H9 (cell line): ENCODE measurements at regions not wholly inside any gene's neighbourhood (a gene's known extent, or its start where the extent isn't known, plus 50 kb on each side); places are given as distances from the start of the nearest gene placed in this dataset.

Experiments used
- DNase-seq: peaks from one replicate; pipeline ENCODE4 v3.0.0-alpha.2; 2017
- H2AFZ ChIP-seq: one replicate; pipeline ENCODE4 v1.6.1; 2013; ENCODE audit warnings: mild to moderate bottlenecking, low read length, control low read depth, moderate library complexity
- H2AK5ac ChIP-seq: 2 replicates; pipeline ENCODE4 v1.6.1; 2013; ENCODE audit warnings: low read length, control low read depth, mixed read lengths; ENCODE audit not compliant: insufficient read length
- H2BK120ac ChIP-seq: one replicate; pipeline ENCODE4 v1.6.1; 2013; ENCODE audit warnings: low read depth, mild to moderate bottlenecking, low read length, control low read depth, inconsistent platforms; ENCODE audit not compliant: poor library complexity, severe bottlenecking
- H2BK12ac ChIP-seq: 2 replicates; pipeline ENCODE4 v1.6.1; 2013; ENCODE audit warnings: low read length, control low read depth, mixed read lengths, low read depth; ENCODE audit not compliant: insufficient read length
- H2BK15ac ChIP-seq: 2 replicates; pipeline ENCODE4 v1.6.1; 2013; ENCODE audit warnings: low read depth, low read length, control low read depth
- H2BK20ac ChIP-seq: one replicate; pipeline ENCODE4 v1.6.1; 2013; ENCODE audit warnings: low read depth, mild to moderate bottlenecking, low read length, control low read depth, inconsistent platforms; ENCODE audit not compliant: poor library complexity, severe bottlenecking
- H2BK5ac ChIP-seq: 2 replicates; pipeline ENCODE4 v1.6.1; 2013; ENCODE audit warnings: low read length, control low read depth, mixed read lengths; ENCODE audit not compliant: insufficient read length
- H3K14ac ChIP-seq: 2 replicates; pipeline ENCODE4 v1.6.1; 2013; ENCODE audit warnings: low read length, control low read depth; ENCODE audit not compliant: insufficient read depth
- H3K18ac ChIP-seq: 2 replicates; pipeline ENCODE4 v1.6.1; 2013; ENCODE audit warnings: low read depth, mild to moderate bottlenecking, mixed read lengths, low read length, control low read depth; ENCODE audit not compliant: insufficient read length
- H3K23ac ChIP-seq: 2 replicates; pipeline ENCODE4 v1.6.1; 2013; ENCODE audit warnings: low read length, control low read depth, mixed read lengths, low read depth; ENCODE audit not compliant: insufficient read length
- H3K23me2 ChIP-seq: 2 replicates; pipeline ENCODE4 v1.6.1; 2013; ENCODE audit warnings: low read depth, mild to moderate bottlenecking, mixed read lengths, low read length, control low read depth; ENCODE audit not compliant: insufficient read length, poor library complexity, severe bottlenecking
- H3K27ac ChIP-seq: 2 replicates; pipeline ENCODE4 v1.5.1; 2013; ENCODE audit warnings: low read length, control low read depth, mixed read lengths, low read depth; ENCODE audit not compliant: insufficient read length
- H3K27me3 ChIP-seq: 2 replicates; pipeline ENCODE4 v1.6.1; 2013; ENCODE audit warnings: low read length, control low read depth, inconsistent platforms; ENCODE audit not compliant: insufficient read depth
- H3K4ac ChIP-seq: 2 replicates; pipeline ENCODE4 v1.6.1; 2013; ENCODE audit warnings: low read depth, mild to moderate bottlenecking, control low read depth, inconsistent platforms, low read length, moderate library complexity
- H3K4me1 ChIP-seq: 2 replicates; pipeline ENCODE4 v1.6.1; 2013; ENCODE audit warnings: low read length, control low read depth, inconsistent platforms; ENCODE audit not compliant: insufficient read depth
- H3K4me2 ChIP-seq: 2 replicates; pipeline ENCODE4 v1.6.1; 2013; ENCODE audit warnings: low read length, control low read depth, mixed read lengths; ENCODE audit not compliant: insufficient read length, insufficient read depth
- H3K56ac ChIP-seq: 2 replicates; pipeline ENCODE4 v1.6.1; 2013; ENCODE audit warnings: low read depth, mild to moderate bottlenecking, mixed read lengths, low read length, control low read depth; ENCODE audit not compliant: insufficient read length
- H3K79me1 ChIP-seq: 2 replicates; pipeline ENCODE4 v1.6.1; 2013; ENCODE audit warnings: low read depth, mild to moderate bottlenecking, moderate library complexity, low read length, control low read depth, inconsistent platforms; ENCODE audit not compliant: insufficient read depth, poor library complexity, severe bottlenecking
- H3K79me2 ChIP-seq: 2 replicates; pipeline ENCODE4 v1.6.1; 2013; ENCODE audit warnings: low read length, control low read depth, inconsistent platforms; ENCODE audit not compliant: insufficient read depth
- H3K9ac ChIP-seq: 2 replicates; pipeline ENCODE4 v1.6.1; 2013; ENCODE audit warnings: low read length, control low read depth, mixed read lengths; ENCODE audit not compliant: insufficient read length; ENCODE audit errors: extremely low read depth
- H3K9me3 ChIP-seq: one replicate; pipeline ENCODE4 v1.6.1; 2013; ENCODE audit warnings: low read depth, low read length, inconsistent platforms; ENCODE audit not compliant: control insufficient read depth
- H3T11ph ChIP-seq: one replicate; pipeline ENCODE4 v1.6.1; 2013; ENCODE audit warnings: mild to moderate bottlenecking, low read length, control low read depth, inconsistent platforms
- H4K20me1 ChIP-seq: one replicate; pipeline ENCODE4 v1.6.1; 2013; ENCODE audit not compliant: control insufficient read depth, insufficient read length, insufficient read depth
- H4K5ac ChIP-seq: 2 replicates; pipeline ENCODE4 v1.6.1; 2013; ENCODE audit warnings: low read depth, mild to moderate bottlenecking, mixed read lengths, low read length, control low read depth; ENCODE audit not compliant: insufficient read length
- H4K8ac ChIP-seq: replicated peaks from 2 replicates; pipeline ENCODE4 v1.6.1; 2013; ENCODE audit warnings: low read length, control low read depth, mixed read lengths, low read depth; ENCODE audit not compliant: insufficient read length
- H4K91ac ChIP-seq: 2 replicates; pipeline ENCODE4 v1.6.1; 2013; ENCODE audit warnings: low read depth, mild to moderate bottlenecking, moderate library complexity, mixed read lengths, low read length, control low read depth; ENCODE audit not compliant: insufficient read length
- H3K27ac Mint-ChIP-seq, 3 experiments: 2 replicates in 2 of 3; 3 replicates in 1 of 3; pipeline ENCODE4 v1.8.0; 2020 to 2021; ENCODE audit warnings: mixed read lengths in 3 of 3, mild to moderate bottlenecking in 1 of 3, moderate library complexity in 1 of 3
- H3K27me3 Mint-ChIP-seq: 2 replicates; pipeline ENCODE4 v1.8.0; 2021; ENCODE audit warnings: low read depth, mild to moderate bottlenecking, moderate library complexity, mixed read lengths
- H3K36me3 Mint-ChIP-seq, 3 experiments: 2 replicates in 2 of 3; 3 replicates in 1 of 3; pipeline ENCODE4 v1.8.0; 2020 to 2021; ENCODE audit warnings: low read depth in 3 of 3, mixed read lengths in 3 of 3; ENCODE audit not compliant: insufficient read depth in 1 of 3
- H3K4me1 Mint-ChIP-seq, 2 experiments: 2 replicates each; pipeline ENCODE4 v1.8.0; 2020; ENCODE audit warnings: mixed read lengths in 2 of 2
- H3K4me3 Mint-ChIP-seq, 2 experiments: 2 replicates in 1 of 2; 3 replicates in 1 of 2; pipeline ENCODE4 v1.8.0; 2020 to 2021; ENCODE audit warnings: mild to moderate bottlenecking in 2 of 2, mixed read lengths in 2 of 2, moderate library complexity in 1 of 2
- H3K9me3 Mint-ChIP-seq, 2 experiments: 2 replicates in 1 of 2; 3 replicates in 1 of 2; pipeline ENCODE4 v1.8.0; 2020; ENCODE audit warnings: mild to moderate bottlenecking in 2 of 2, mixed read lengths in 2 of 2, moderate library complexity in 1 of 2
- WGBS: extraction: QIAGEN DNeasy Blood & Tissue Kit; methylation state at CpG from one replicate; pipeline ENCODE4 v1.1.7; 2013; ENCODE audit warnings: missing lambda C conversion rate, low lambda C conversion rate, mixed read lengths; ENCODE audit not compliant: insufficient read length; ENCODE audit errors: extremely low coverage; 5-methylcytosine and 5-hydroxymethylcytosine counted together
- TF ChIP-seq, protein P1 (sequence below): fragments of 200-600 bp; sonication (generic); conservative IDR thresholded peaks from 3 replicates; pipeline ENCODE4 v1.8.0; 2021; ENCODE audit warnings: antibody characterized with exemption, mild to moderate bottlenecking

DNA sequence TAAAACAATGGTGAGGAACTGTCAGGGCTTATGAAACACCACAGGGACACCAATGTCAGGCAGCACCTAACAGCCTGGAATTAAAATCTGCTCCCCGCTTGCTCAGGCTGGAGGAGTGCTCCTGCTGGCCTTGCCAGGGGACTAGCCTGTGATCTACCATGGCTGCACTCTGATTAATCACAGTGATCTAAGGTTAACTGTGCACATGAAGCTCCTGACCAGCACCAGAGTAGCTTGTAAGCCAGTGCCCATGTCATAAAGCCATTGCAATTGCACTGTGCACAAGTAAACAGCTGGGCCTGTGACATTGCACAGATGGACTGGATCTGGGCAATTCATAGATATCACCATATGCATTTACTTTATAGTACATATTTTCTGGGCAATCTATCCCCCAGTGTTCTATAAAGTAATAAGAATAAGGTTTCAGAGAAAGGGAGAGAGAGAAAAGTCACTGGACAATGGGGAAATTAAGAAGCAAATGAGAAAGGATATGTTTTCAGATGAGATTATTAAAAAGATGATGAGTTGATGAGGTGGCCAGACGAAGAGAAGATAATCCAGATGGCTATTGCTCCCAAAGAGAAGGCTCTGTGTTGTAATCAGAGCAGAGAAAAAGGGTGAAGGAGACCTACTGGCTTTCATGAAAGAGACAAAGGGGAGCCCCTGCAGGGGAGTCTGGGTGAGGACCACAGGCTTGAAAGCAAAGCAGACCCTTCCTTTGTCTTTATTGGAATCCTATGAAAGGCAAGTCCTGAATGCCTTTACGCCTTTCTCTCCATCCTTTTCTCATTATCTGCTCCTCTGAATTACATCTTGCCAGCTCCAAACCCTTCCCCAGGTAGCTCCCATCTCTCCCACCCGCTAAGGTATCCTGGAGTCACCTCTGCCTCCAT is 145.8 kb downstream of the SLC38A6 start:
- peaks cover 2 to 4% (median 3%) of the 10 kb centered on the region in 3 experiments; a peak in 4 of 7 replicates for H3K36me3 Mint-ChIP-seq
- no peak overlapping the region for H3K4me2 ChIP-seq

More for the DNA sequence above, 145.8 kb downstream of the SLC38A6 start:
- Histone ChIP-seq H3K56ac (no peak overlapping the region), H4K8ac (no peak overlapping the region), H3K23ac (no peak overlapping the region), H3K79me2 (no peaks in the 10 kb centered on the region), H3K18ac (no peak overlapping the region), H3K79me1 (no peaks in the 10 kb centered on the region), H4K5ac (no peak overlapping the region), H2BK120ac (no peak overlapping the region), H3K4me1 (no peaks in the 10 kb centered on the region; the same call in 1 of the 2 replicates), H2AK5ac (no peak overlapping the region), H3K9ac (no peak overlapping the region), H3K23me2 (no peaks in the 10 kb centered on the region), H2AFZ (no peak overlapping the region), H3K27me3 (no peaks in the 10 kb centered on the region), H3T11ph (no peak overlapping the region), H3K14ac (no peak overlapping the region), H4K91ac (no peak overlapping the region), H3K4ac (no peak overlapping the region), H3K27ac (no peak overlapping the region), H2BK5ac (no peak overlapping the region), H4K20me1 (no peaks in the 10 kb centered on the region), H2BK15ac (no peak overlapping the region), H2BK20ac (no peak overlapping the region), H3K9me3 (peaks cover 6% of the 10 kb centered on the region), H2BK12ac (no peak overlapping the region)
- Mint-ChIP-seq H3K27me3 (peaks cover 2% of the 10 kb centered on the region; the same call in 1 of the 2 replicates), H3K4me3 (no peak overlapping the region), H3K4me1 (peaks cover 39 to 40% of the 10 kb centered on the region in 2 experiments), H3K27ac (no peak overlapping the region; a peak in 1 of 7 replicates), H3K9me3 (peaks cover 4 to 10% of the 10 kb centered on the region in 2 experiments; a peak in 4 of 5 replicates)
- no CpG with 5 or more reads among the region's 4 CpGs for WGBS
- DNase-seq, result no peak
- TF ChIP-seq, protein P1, sequence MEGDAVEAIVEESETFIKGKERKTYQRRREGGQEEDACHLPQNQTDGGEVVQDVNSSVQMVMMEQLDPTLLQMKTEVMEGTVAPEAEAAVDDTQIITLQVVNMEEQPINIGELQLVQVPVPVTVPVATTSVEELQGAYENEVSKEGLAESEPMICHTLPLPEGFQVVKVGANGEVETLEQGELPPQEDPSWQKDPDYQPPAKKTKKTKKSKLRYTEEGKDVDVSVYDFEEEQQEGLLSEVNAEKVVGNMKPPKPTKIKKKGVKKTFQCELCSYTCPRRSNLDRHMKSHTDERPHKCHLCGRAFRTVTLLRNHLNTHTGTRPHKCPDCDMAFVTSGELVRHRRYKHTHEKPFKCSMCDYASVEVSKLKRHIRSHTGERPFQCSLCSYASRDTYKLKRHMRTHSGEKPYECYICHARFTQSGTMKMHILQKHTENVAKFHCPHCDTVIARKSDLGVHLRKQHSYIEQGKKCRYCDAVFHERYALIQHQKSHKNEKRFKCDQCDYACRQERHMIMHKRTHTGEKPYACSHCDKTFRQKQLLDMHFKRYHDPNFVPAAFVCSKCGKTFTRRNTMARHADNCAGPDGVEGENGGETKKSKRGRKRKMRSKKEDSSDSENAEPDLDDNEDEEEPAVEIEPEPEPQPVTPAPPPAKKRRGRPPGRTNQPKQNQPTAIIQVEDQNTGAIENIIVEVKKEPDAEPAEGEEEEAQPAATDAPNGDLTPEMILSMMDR, result no peak
